GM21390 (cell line): ENCODE measurements at regions not wholly inside any gene's neighbourhood (a gene's known extent, or its start where the extent isn't known, plus 50 kb on each side); places are given as distances from the start of the nearest gene placed in this dataset.

ENCODE experiments used
- ATAC-seq: cut with Tn5 transposase; IDR thresholded peaks from one replicate; pipeline ENCODE4 v1.9.1; 2021; ENCODE audit not compliant: unreplicated experiment

DNA sequence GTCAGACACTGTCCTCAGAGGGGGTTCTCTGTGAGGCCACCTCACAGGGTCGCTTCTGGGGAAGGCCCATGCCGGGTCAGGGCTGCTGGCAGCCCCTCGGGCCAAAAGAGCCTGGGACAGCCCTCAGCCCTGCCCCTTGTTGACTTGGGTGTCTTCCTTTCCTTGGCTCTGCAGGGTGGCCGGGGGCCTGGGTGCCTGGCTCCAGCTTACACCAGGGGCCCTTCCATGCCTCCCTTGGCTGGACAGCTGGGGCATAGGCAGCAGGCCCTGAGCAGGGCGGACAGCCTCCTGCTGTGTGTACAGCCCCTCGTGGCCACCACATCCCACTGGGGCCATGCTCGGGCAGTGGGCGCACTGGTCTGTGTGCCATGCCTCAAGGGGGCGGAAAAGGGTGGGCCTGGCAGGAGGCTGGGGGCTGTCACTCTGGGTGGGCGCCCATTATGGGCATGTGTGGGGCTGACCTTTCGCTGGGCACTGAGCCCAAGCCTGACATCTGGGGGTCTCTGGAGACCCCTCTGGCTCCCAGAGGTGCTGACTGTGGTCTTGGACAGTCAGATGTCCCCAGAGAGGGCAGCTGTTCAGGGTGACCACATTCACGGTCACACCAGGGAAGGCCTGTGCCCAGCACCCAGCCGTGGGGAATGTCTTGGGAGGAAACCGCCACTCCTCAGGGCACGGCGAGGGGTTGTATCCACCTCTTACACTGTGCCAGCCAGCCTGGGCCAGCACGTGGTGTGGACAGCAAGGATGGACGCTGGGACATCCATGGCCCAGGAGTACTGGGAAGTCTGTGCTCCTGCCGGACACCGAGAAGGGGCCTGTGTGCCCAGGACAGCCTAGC, 313.3 kb downstream of the TMEM121 start:
- ATAC-seq, result no peak

DNA sequence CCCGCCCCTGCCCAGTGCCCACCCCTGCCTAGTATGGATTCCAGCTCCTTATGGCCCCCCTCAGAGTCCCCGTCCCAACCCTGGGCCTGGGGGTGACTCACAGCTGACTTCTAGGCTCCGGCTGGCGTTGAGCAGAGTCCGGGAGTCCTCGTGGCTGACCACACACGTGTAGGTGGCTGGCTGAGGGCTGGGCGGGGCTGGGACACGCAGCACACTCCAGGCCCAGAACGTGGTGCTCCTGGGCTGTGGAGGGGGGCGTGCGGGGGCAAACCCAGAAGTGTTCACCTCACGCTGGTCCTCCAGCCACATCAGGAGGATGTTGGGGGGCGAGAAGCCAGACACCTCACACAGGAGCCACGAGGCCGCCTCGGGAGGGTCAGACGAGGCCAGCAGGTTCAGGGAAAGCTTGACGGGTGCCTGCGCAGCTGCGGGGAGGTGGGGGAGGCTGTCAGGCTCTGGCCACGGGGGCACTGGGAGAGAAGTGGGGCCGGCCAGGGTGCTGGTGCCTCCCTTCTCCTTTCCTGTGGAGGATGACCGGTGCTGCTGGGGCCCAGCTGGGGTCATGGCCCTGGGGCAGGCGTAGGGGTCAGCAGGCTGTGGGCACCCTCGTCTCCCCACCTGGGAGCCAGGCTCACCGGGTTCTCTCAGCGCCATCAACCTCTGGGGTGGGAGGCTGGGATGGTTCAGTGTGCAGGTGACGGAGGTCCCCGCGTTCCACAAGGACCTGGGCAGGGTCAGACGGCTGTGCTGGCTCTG, 314.1 kb downstream of the TMEM121 start:
- ATAC-seq, result no peak

DNA sequence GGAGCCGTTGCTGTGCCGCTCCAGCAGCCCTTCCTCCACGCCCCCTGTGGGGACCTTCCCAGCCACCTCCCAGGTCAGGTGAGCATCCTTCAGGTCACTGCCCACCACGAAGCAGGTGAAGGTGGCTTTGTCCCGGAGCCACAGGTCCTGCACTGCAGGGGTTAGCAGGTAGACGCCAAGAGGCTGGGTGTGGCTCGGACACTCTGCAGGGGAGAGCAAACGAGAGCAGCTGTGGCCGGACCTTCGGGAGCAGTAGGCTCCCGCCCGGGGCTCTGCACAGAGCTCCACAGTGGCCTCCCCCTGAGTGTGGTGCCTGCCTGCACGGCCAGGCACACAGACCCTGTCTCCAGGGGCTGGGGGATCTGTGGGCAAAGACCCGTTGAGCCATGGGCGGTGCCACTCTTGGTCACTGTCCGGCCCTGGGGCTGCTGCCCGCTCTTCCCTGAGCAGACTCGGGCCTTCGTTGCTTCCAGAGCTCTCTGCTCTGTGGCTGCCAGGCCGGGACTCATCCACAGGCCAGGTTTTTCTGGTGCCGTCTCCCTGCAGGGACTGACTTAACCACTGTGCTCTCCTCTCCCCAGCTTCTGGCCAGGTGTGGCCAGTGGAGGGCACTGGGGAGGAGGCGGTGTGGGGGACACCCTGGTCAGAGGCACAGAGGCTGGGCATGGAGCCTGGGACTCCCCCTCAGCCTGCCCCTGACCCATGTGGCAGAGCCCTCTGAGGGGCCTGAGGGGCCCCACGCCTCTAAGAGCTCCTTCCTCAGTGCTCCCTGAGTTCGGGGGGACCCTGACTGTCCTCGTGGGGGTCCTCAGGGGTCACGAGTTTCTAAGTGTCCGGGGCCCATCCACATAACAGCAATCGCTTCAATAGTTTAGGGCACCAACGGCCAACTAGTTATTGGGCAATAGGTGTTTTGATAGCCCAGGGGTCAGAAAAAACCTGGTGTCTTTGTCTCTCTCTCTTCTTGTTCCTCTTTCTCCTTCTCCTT, 314.9 kb downstream of the TMEM121 start:
- ATAC-seq, result no peak

DNA sequence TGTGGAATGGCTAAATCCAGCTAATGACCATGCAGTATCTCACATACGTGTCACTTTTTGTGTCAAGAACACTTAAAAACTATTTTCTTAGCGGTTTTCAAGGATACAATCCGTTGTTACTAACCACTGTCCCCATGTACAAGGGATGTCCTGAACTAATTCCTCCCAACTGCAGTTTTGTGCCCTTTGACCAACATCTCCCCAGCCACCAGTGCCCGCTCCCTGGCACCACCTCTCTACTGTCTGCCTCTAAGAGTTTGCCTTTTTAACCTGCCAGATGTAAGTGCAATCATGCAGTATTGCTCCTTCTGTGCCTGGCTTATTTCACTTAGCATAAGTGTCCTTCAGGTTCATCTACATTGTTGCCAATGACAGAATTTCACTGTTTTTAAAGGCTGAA, 315.7 kb downstream of the TMEM121 start:
- no peak for ATAC-seq

DNA sequence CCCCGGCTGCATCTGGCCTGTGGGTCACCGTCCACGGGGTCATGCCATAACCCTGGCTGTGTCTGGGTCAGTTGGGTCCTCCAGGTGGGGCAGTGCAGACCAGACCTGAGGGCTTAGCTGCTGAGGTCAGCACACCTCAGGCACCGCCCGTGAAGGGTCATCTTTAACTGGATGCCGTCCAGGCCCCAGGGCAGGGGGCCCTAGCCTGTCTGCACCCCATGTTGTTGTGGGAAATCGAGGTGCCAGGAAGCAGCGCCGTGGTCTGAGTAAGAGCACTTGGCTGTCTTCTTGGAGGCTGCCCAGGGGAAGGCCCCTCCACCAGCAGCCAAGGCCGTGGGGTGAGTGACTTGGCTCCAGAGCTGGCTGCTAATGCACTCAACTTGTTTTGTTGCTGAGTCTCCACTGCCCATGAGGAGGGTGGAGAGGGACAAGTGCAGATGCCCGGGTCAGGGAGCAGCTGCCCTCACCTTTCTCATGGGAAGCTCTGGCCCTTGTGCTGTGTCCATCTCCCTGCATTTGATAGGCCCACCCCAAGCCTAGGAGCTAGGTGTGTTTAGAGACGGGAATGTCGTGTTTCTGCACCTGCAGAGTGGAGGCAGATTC, 317.2 kb downstream of the TMEM121 start:
- no peak for ATAC-seq

DNA sequence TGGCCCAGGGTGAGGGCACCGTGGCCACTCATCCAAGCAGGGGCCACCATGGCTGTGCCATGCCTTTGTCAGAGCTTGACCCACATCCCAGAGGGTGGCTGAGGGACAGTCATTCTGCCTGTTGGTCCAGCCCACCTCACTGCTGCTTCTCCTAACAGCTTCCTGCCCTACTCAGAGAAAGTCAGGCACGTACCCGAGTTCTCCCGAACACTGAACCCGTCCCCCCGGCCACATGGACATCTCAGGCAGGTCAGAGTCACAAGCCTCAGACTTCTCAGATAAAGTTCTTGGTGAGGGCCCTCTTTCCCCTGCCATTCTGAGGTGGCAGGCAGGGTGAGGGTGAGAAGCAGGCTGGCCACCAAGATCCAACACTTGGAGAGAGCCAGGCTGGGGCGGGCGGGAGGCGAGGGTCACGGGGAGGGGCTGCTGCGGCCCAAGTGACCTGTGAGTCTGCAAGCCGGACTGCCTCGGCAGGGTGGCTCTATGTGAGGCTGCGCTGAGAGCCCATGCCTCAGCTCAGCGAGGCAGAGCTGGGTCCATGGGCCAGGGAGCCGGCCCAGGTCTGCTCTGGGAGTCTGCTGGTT, 317.8 kb downstream of the TMEM121 start:
- ATAC-seq, result no peak

DNA sequence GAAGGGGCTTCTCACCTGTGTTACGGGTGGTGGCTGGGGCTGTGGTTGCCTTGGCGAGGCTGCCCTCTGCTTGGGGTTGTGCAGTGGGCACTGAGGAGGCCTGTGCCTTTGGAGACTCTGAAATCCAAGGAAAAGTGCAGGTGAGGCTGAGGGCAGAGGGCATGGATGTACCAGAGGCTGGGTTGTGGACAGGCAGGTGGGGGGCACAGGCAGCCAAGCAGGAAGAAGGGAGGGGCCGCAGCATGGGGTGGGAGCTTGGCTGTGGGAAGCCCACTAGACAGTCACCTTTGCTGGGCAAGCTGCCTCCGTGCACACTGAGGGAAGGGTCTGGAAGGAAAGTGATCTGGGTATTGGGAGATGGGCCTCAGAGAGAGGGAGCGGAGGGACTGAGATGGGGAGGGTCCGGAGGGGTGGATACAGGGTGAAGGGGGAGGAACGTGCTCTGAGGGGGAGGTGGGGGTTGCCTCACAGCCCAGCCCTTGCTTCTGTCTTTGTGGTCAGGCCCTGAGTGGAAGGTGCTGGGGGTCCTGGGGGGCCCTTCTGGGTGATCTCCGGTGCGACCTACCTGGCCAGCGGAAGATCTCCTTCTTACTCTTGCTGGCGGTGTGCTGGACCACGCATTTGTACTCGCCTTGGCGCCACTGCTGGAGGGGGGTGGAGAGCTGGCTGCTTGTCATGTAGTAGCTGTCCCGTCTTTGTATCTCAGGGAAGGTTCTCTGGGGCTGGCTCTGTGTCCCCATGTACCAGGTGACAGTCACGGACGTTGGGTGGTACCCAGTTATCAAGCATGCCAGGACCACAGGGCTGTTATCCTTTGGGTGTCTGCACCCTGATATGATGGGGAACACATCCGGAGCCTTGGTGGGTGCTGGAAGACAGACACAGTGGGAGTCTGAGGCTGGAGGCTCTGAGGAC, 318.7 kb downstream of the TMEM121 start:
- no peak for ATAC-seq

DNA sequence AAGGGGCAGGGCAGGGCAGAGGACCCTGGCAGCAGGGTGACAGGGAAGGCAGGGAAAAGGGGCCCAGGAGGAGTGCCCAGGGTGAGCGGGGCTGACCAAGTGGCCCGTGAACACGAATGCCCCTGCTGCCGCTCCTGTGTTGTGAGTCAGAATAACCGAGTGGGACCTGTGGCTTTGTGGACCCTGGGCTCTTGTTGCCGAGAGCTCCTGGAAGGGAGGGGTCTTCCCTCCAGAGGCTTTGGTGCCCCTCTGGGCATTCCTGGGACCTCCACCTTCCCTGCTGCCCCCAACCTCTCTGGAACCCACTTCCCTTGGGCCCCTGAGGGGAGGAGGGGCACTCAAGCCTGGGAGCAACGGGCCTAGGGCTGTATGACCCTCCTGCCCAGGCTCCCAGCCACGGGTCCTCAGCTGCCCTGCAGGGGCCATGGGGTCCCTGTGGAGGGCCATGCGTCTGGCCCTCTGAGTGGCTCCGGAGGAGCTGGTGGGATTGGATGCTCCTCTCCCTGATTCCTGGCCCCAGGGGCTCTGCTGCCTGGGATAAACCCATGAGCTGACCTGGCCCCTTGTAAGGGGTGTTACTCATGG, 319.4 kb downstream of the TMEM121 start:
- ATAC-seq, result no peak

DNA sequence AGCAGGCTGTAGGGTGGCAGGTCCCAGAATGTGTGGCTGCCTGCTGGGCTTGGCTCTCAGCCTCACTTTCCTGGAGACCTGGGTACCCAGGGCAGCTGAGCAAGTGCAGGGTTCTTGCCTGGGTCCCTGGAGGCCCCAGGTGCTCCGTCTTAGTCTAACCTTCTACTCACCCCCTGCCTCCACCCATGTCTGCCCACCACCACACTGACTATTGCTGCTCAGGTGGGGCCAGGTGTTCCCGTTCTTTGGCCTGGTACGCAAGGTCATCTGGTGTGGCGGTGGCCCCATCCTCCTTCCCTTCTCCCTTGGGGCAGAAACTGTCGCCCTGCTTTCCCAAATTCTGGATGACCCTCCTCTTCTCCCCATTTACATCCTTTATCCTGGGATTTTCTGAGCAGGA, 319.9 kb downstream of the TMEM121 start:
- ATAC-seq, result no peak

DNA sequence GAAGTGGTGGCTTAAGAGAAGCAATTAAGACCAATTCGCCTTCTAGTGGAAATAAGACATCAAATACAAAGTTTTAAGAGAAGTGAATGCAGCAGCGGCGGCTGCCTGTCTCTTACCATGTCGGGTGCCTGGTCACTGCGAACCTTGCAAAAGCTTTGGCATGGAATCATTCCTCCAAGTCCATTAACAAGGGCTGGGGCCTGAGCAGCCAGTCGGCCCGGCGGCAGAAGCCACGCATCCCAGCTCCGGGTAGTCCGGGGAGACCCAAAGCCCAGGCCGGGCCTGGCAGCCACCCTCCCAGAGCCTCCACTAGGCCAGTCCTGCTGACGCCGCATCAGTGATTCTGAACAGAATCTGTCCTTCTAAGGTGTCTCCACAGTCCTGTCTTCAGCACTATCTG, 321.0 kb downstream of the TMEM121 start:
- no peak for ATAC-seq

DNA sequence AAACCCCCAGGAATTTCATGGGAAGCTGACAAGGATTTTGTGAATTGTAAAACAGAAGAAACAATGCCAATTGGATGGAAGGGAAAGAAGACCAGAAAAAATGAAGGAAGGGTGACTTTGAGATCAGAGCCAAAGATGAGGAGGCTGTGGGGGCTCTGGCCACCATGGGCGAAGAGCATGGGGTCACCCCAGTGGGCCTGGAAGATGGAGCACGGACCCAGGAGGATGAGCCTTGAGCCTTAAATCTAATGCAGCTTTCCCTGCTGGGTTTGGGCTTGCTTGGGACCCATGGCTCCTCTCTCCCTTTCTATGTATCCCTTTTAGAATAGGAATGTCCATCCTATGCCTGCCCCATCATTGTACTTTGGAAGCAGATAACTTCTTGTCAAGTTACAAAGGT, 322.2 kb downstream of the TMEM121 start:
- ATAC-seq, result no peak

DNA sequence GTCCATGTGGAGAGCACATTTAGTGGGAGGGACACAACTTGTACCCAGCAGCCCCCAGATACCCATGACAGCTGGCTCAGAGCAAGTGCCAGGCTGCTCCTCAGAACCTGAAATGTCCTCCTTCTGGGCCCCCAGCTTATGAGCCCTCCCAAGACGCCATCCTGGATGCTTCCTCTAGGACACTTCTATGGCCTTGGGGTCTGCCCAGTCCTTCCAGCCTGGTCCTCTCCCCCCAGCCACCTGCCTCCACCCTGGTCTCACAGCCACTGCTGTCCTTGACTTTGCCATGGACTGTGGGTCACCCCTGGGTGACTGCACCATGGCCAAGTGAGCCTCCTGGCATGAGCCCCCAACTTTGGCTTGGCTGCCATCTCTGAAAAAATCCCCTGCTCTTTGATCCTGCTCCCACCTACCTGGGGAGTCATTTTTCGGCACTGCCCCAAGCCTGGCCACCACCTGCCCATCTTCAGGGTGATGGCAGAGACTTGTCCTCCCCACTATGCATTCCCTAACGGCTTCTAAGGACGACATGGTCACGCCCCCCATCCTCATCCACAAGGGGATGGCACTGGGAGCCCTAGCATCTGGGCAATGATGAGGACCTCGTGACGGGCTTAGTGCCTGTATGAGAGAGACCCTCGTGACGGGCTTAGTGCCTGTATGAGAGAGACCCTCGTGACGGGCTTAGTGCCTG, 323.7 kb downstream of the TMEM121 start:
- ATAC-seq, result no peak

DNA sequence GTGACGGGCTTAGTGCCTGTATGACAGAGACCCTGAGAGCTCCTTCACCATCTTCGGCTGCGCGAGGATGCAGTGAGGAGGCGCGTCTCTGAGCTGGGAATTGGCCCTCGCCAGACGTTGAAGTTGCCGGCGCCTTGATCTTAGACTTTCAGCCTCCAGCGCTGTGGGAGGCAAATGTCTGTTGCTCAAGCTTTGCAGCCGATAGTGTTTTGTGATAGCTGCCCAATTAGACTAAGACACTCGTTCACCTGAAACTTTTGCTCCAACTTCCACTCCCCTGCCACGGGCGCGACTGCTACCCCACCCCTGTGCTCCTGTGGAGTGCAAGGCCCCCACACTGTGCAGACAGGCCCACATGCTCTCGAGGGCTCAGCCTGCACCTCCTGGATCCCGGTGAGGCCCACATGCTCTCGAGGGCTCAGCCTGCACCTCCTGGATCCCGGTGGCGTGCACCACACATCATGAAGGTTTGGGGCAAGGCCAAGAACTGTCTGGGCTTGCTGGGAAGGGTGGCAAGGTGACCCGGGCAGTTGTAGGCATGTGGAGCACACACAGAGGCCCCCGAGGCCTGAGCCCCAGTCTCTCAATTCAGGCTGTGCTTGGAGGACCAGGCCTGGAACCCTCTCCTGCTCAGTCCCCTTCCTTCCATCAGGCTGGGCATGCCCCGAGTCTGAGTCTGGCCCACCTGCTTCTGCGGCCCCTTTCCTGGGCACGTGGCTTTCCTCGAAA, 324.6 kb downstream of the TMEM121 start:
- no peak for ATAC-seq

DNA sequence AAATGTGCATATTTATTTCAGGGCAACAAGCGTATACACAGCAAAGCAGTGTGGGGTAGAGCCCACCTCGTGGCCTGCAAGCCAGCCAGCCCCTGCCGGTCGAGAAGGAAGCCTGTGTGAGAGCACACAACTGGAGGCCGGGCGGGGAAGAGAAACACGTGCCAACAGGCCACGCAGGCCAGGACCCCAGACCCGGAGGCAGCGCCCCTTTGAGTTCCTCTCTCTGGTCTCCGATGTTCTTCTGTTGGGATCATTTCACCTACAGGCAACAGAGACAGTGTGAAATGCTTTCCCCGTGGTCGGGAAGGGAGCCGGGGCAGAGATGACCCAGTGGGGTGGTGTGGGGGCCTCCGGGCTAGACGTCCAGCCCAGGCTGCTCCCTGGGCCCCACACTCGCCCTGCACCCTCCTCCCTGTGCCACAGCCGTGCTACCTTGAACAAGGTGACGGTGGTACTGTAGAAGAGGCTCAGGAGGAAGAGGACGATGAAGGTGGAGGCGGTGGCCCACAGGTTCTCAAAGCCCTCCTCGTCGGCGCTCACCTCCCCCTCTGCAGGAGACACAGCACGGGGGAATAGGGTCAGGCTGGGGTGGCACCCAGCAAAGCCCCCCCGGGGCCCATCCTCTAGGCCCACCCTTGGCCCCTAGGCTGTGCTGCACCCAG, 325.5 kb downstream of the TMEM121 start:
- no peak for ATAC-seq

DNA sequence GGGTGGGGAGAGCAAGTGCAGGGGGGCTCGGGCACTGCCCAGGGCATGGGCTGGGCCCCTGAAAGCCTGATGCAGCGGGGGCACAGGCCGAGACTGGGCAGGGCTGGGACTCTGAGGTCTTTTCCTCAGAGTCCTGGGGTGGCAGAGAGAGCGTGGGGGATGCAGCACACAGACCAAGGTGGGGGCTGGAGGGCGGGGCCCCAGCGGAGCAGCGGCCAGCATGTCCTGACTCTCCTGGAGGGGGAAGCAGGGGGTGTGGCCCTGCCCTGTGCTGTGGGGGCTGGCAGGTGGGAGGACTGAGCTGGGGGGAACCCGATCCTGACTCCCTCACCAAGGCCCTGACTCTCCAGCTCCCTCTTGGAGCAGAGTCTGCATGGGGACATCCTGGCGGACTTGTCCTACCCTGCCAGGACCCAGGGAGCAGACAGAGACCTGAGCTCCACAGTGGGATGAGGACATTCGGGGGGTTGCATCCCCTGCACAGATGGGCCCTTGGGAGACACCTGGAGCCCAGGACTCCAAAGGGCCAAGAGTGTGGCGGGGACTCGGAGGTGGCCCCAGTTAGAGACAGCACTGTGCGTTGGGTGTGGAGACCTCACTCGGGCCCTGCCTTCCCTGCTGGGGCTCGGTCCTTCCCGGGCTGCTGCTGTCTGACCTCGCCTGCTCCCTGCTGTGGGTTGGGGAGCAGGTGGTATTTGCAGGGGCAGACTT, 326.1 kb downstream of the TMEM121 start:
- ATAC-seq, result no peak

DNA sequence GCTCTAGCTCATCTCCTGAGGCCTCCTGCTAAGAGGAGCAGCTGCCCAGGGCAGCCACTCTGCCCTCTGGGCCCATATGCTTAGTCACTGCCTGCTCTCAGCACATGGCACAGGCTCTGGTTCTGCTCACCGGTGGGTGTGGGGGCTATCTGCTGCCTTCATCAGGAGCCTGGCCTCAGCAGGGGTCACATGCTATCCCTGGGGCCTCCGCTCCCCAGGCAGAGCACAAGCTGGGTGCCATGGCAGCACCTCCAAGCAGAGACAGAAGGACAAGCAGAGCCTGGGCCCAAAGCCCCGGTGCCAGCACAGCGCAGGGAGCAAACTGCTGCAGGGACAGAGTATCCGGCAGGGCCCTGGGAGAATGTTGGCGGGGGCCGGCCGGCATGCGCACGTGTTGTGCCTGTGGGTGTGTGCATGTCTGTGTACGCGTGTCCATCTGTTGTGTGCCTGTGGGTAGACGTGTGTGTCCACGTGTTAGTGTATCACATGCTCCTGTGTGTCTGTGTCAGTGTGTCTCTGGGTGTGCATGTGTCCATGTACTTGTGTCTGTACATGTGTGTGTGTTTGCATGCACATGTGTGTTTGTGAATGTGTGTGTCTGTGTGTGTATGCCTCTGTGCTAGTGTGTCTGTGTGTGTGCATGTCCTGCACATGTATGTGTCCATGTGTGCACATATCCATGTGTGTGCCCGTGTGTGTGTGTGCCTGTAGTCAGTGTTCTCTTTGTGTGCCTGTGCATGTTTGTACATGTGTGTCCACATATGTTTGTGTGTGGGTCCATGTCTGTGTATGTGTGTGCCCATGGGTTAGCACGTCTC, 326.9 kb downstream of the TMEM121 start:
- no peak for ATAC-seq
